ENCODE measurements at regions not wholly inside any gene's neighbourhood (a gene's known extent, or its start where the extent isn't known, plus 50 kb on each side); places are given as distances from the start of the nearest gene placed in this dataset.

GRCh38 chr20:59403261-59403961, 103.0 kb downstream of the EDN3 start:
- DNase-seq (ENCODE audit: low read depth in 2 of 2): peak; percentile 61 to 66

- DNase-seq (ENCODE audit: low read depth in 2 of 2): no peak
Measured at GRCh38 chr20:59403962-59404314, 103.5 kb downstream of the EDN3 start.

- no peak for DNase-seq (ENCODE audit: low read depth in 2 of 2)
Measured at GRCh38 chr20:59404749-59405148, 104.3 kb downstream of the EDN3 start.

- no peak for DNase-seq (ENCODE audit: low read depth in 2 of 2)
Measured at GRCh38 chr20:59405226-59406200, 105.1 kb downstream of the EDN3 start.

- no peak for DNase-seq (ENCODE audit: low read depth in 2 of 2)
Measured at GRCh38 chr20:59406446-59406845, 106.0 kb downstream of the EDN3 start.

- no peak for DNase-seq (ENCODE audit: low read depth in 2 of 2)
Measured at GRCh38 chr20:59411170-59411569, 110.8 kb downstream of the EDN3 start.

GRCh38 chr20:59411589-59411988, 111.2 kb downstream of the EDN3 start:
- DNase-seq (ENCODE audit: low read depth in 2 of 2): no peak

GRCh38 chr20:59412181-59412580, 111.8 kb downstream of the EDN3 start:
- no peak for DNase-seq (ENCODE audit: low read depth in 2 of 2)

GRCh38 chr20:59412875-59413284, 112.5 kb downstream of the EDN3 start:
- DNase-seq (ENCODE audit: low read depth in 2 of 2): no peak

GRCh38 chr20:59413326-59413865, 113.0 kb downstream of the EDN3 start:
- no peak for DNase-seq (ENCODE audit: low read depth in 2 of 2)

GRCh38 chr20:59414936-59415623, 114.7 kb downstream of the EDN3 start:
- DNase-seq (ENCODE audit: low read depth in 2 of 2): no peak

- no peak for DNase-seq (ENCODE audit: low read depth in 2 of 2)
Measured at GRCh38 chr20:59416916-59417315, 116.5 kb downstream of the EDN3 start.

GRCh38 chr20:59421089-59421488, 120.7 kb downstream of the EDN3 start:
- DNase-seq (ENCODE audit: low read depth in 2 of 2): no peak

GRCh38 chr20:59421920-59422637, 121.7 kb downstream of the EDN3 start:
- no peak for DNase-seq (ENCODE audit: low read depth in 2 of 2)

GRCh38 chr20:59422872-59423544, 122.6 kb downstream of the EDN3 start:
- DNase-seq (ENCODE audit: low read depth in 2 of 2): no peak

GRCh38 chr20:59424976-59425375, 124.6 kb downstream of the EDN3 start:
- no peak for DNase-seq (ENCODE audit: low read depth in 2 of 2)

- no peak for DNase-seq (ENCODE audit: low read depth in 2 of 2)
Measured at GRCh38 chr20:59425572-59425971, 125.2 kb downstream of the EDN3 start.

GRCh38 chr20:59428006-59428405, 127.6 kb downstream of the EDN3 start:
- DNase-seq (ENCODE audit: low read depth in 2 of 2): no peak

GRCh38 chr20:59428441-59429205, 128.2 kb downstream of the EDN3 start:
- DNase-seq (ENCODE audit: low read depth in 2 of 2): no peak

GRCh38 chr20:59429396-59429795, 129.0 kb downstream of the EDN3 start:
- no peak for DNase-seq (ENCODE audit: low read depth in 2 of 2)
